CD8-positive, alpha-beta memory T cell (primary cell): ENCODE measurements at regions not wholly inside any gene's neighbourhood (a gene's known extent, or its start where the extent isn't known, plus 50 kb on each side); places are given as distances from the start of the nearest gene placed in this dataset.
A peak's percentile ranks its signal among the peaks of the same experiment; 100 is the strongest.

Experiments used
- CTCF ChIA-PET: fragments of 350-600 bp; sonication (Branson Sonifier 250); formaldehyde crosslinking; loops from one replicate; lab custom pipeline; 2021; ENCODE audit warnings: antibody characterized with exemption; lab: Charles Lee
- POLR2A ChIA-PET: fragments of 350-600 bp; sonication (Branson Sonifier 250); formaldehyde crosslinking; loops from one replicate; lab custom pipeline; 2021; ENCODE audit warnings: antibody characterized with exemption; lab: Charles Lee
- DNase-seq, 5 donors: peaks; one replicate each; pipeline versions ENCODE4 v3.0.0 to v3.0.0-alpha.2; 2020 to 2022; ENCODE audit warnings: mixed read lengths in 1 of 5
- H3K27ac ChIP-seq: one replicate; pipeline ENCODE4 v1.7.0; 2013; ENCODE audit warnings: low read depth, mild to moderate bottlenecking, low read length, moderate library complexity
- H3K27me3 ChIP-seq: 2 replicates; pipeline ENCODE4 v1.7.0; 2013; ENCODE audit warnings: low read length, mild to moderate bottlenecking; ENCODE audit not compliant: insufficient read depth, poor library complexity, severe bottlenecking
- H3K36me3 ChIP-seq: 2 replicates; pipeline ENCODE4 v1.7.0; 2013; ENCODE audit warnings: mild to moderate bottlenecking, low read length, moderate library complexity; ENCODE audit not compliant: insufficient read depth
- H3K4me1 ChIP-seq: 2 replicates; pipeline ENCODE4 v1.7.0; 2013; ENCODE audit warnings: mild to moderate bottlenecking, low read length, moderate library complexity; ENCODE audit not compliant: insufficient read depth
- H3K4me3 ChIP-seq: 2 replicates; pipeline ENCODE4 v1.7.0; 2013; ENCODE audit warnings: mild to moderate bottlenecking, low read length
- H3K9me3 ChIP-seq: 2 replicates; pipeline ENCODE4 v1.7.0; 2013; ENCODE audit warnings: mild to moderate bottlenecking, low read length
- H3K27ac Mint-ChIP-seq, 8 donors: one replicate each; pipeline ENCODE4 v1.8.0; 2020 to 2021; ENCODE audit warnings: mixed read lengths in 8 of 8, mild to moderate bottlenecking in 6 of 8, inconsistent platforms in 3 of 8, moderate library complexity in 3 of 8
- H3K27me3 Mint-ChIP-seq, 2 donors: one replicate each; pipeline ENCODE4 v1.8.0; 2020 to 2021; ENCODE audit warnings: mixed read lengths in 2 of 2, mild to moderate bottlenecking in 1 of 2, moderate library complexity in 1 of 2
- H3K36me3 Mint-ChIP-seq, 3 donors: one replicate each; pipeline ENCODE4 v1.8.0; 2020 to 2021; ENCODE audit warnings: mixed read lengths in 3 of 3, inconsistent platforms in 1 of 3, mild to moderate bottlenecking in 1 of 3
- H3K4me1 Mint-ChIP-seq, 3 donors: one replicate each; pipeline ENCODE4 v1.8.0; 2020 to 2021; ENCODE audit warnings: mixed read lengths in 3 of 3, inconsistent platforms in 1 of 3, mild to moderate bottlenecking in 1 of 3
- H3K4me3 Mint-ChIP-seq, 7 donors: one replicate each; pipeline ENCODE4 v1.8.0; 2020 to 2021; ENCODE audit warnings: mixed read lengths in 7 of 7, mild to moderate bottlenecking in 6 of 7, moderate library complexity in 4 of 7, inconsistent platforms in 2 of 7
- H3K9me3 Mint-ChIP-seq, 5 donors: one replicate each; pipeline ENCODE4 v1.8.0; 2020 to 2022; ENCODE audit warnings: mixed read lengths in 5 of 5, mild to moderate bottlenecking in 3 of 5, moderate library complexity in 2 of 5, inconsistent platforms in 1 of 5

GRCh38 chr21:43340491-43341377, 86.2 kb downstream of the SIK1 start:
- Mint-ChIP-seq H3K4me3 (no peak overlapping the region), H3K36me3 (no peaks in the 10 kb centered on the region), H3K27ac (no peak overlapping the region), H3K27me3 (peaks cover 2 to 4% of the 10 kb centered on the region in 2 donors), H3K9me3 (peaks cover 0 to 6% (median 0%) of the 10 kb centered on the region in 5 donors), H3K4me1 (peaks cover 0 to 4% (median 4%) of the 10 kb centered on the region in 3 donors)
- H3K9me3 ChIP-seq = no peaks in the 10 kb centered on the region
- POLR2A ChIA-PET = no interaction called here
- H3K27ac ChIP-seq = no peak overlapping the region
- H3K27me3 ChIP-seq = no peaks in the 10 kb centered on the region
- no peak for DNase-seq
- H3K4me1 ChIP-seq = no peaks in the 10 kb centered on the region
- no peak overlapping the region for H3K4me3 ChIP-seq
- H3K36me3 ChIP-seq = no peaks in the 10 kb centered on the region
- CTCF ChIA-PET = no interaction called here

DNA sequence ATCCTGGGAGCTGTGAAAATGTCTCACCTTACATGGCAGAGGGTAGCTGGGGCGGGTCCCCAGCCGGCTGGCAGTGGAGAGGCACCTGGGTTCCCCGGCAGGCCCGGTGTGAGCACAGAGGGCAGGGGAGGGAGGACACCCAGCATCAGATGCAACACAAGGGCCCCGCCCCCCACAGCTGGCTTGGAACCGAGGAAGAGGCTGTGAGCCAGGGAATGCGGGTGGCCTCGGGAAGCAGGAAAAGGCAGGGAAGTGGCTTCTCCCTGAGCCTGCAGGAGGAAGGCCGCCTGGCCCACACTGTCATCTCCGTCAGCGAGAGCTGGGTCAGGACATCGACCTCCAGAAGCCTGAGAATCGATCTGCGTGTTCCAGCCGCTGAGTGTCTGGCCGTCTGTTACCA, 87.3 kb downstream of the SIK1 start:
- Mint-ChIP-seq H3K27ac (peak overlapping the region in 1 of 8 donors; percentile 78), H3K9me3 (peaks cover 0 to 6% (median 0%) of the 10 kb centered on the region in 5 donors), H3K4me3 (no peak overlapping the region), H3K36me3 (no peaks in the 10 kb centered on the region), H3K4me1 (peaks cover 0 to 4% (median 4%) of the 10 kb centered on the region in 3 donors), H3K27me3 (peaks cover 2 to 4% of the 10 kb centered on the region in 2 donors)
- POLR2A ChIA-PET = no interaction called here
- H3K27ac ChIP-seq = no peak overlapping the region
- no peak for DNase-seq
- no peak overlapping the region for H3K4me3 ChIP-seq
- H3K27me3 ChIP-seq = no peaks in the 10 kb centered on the region
- CTCF ChIA-PET = no interaction called here
- no peaks in the 10 kb centered on the region for H3K9me3 ChIP-seq
- no peaks in the 10 kb centered on the region for H3K36me3 ChIP-seq
- H3K4me1 ChIP-seq = no peaks in the 10 kb centered on the region

- CTCF ChIA-PET = no interaction called here
- Histone ChIP-seq H3K9me3 (no peaks in the 10 kb centered on the region), H3K27me3 (no peaks in the 10 kb centered on the region), H3K4me3 (no peak overlapping the region), H3K36me3 (no peaks in the 10 kb centered on the region), H3K4me1 (no peaks in the 10 kb centered on the region), H3K27ac (no peak overlapping the region)
- no peaks in the 10 kb centered on the region for H3K36me3 Mint-ChIP-seq
- no peak overlapping the region for H3K4me3 Mint-ChIP-seq
- peaks cover 2 to 4% of the 10 kb centered on the region in 2 donors for H3K27me3 Mint-ChIP-seq
- peak overlapping the region in 3 of 8 donors; percentile 62 to 84 (median 78) for H3K27ac Mint-ChIP-seq
- POLR2A ChIA-PET = no interaction called here
- peaks cover 0 to 4% (median 4%) of the 10 kb centered on the region in 3 donors for H3K4me1 Mint-ChIP-seq
- DNase-seq = no peak
- H3K9me3 Mint-ChIP-seq = peaks cover 0 to 6% (median 0%) of the 10 kb centered on the region in 5 donors
Observed at GRCh38 chr21:43338951-43339350, 88.0 kb downstream of the SIK1 start.

DNA sequence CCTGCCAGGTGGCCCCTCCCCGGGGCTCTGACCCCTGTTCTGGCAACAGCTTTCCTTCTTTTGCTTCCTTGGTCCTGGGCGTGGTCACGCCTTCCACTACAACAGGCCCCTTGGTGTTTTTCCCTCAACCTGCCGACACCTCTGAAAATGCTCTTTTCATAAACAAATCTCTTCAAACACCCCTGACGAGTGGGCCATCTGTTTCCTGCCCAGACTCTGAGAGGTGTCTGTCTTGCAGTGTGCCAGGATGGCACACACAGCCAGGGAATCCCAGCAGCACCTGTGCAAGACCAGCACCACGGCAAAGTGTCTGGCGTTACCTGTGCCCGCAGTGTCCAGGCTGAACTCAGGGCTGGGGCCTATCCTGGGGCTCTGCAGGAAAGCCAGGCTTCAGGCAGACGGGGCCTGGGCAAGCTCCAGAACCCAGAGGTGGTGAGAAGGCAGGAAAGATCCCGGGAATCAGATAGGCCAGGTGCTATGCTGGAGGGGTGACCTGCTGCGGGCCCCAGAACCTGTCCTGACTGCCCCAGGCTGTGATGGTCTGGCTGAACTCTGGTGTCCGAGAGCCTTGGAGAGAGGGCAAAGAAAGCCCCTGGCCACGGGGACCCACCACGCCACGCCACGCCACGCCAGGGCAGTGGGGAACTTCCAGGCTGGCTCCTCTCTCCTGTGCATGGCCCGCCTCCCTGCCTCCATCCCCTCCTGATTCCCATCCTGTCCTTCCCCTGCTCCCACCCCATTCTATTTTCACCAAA, 88.9 kb downstream of the SIK1 start:
- Mint-ChIP-seq H3K9me3 (peaks cover 0 to 6% (median 0%) of the 10 kb centered on the region in 5 donors), H3K27me3 (peaks cover 2 to 4% of the 10 kb centered on the region in 2 donors), H3K36me3 (no peaks in the 10 kb centered on the region), H3K4me1 (peaks cover 0 to 4% (median 4%) of the 10 kb centered on the region in 3 donors), H3K4me3 (peak overlapping the region in 1 of 7 donors; percentile 46), H3K27ac (peak overlapping the region in 3 of 8 donors; percentile 74 to 82 (median 79))
- no peaks in the 10 kb centered on the region for H3K9me3 ChIP-seq
- no peaks in the 10 kb centered on the region for H3K4me1 ChIP-seq
- H3K36me3 ChIP-seq = no peaks in the 10 kb centered on the region
- ChIA-PET CTCF (no interaction called here), POLR2A (no interaction called here)
- no peak overlapping the region for H3K27ac ChIP-seq
- no peaks in the 10 kb centered on the region for H3K27me3 ChIP-seq
- no peak for DNase-seq
- H3K4me3 ChIP-seq = no peak overlapping the region

GRCh38 chr21:43335119-43335518, 91.8 kb downstream of the SIK1 start:
- no peaks in the 10 kb centered on the region for H3K27me3 ChIP-seq
- CTCF ChIA-PET = no interaction called here
- no peaks in the 10 kb centered on the region for H3K9me3 ChIP-seq
- Mint-ChIP-seq H3K9me3 (peaks cover 0 to 6% (median 0%) of the 10 kb centered on the region in 5 donors), H3K4me1 (peaks cover 0 to 6% (median 4%) of the 10 kb centered on the region in 3 donors), H3K4me3 (no peak overlapping the region), H3K36me3 (no peaks in the 10 kb centered on the region), H3K27me3 (peaks cover 2 to 4% of the 10 kb centered on the region in 2 donors), H3K27ac (peak overlapping the region in 1 of 8 donors; percentile 66)
- H3K4me1 ChIP-seq = no peaks in the 10 kb centered on the region
- no peaks in the 10 kb centered on the region for H3K36me3 ChIP-seq
- H3K4me3 ChIP-seq = no peak overlapping the region
- POLR2A ChIA-PET = no interaction called here
- DNase-seq = no peak
- H3K27ac ChIP-seq = no peak overlapping the region

DNA sequence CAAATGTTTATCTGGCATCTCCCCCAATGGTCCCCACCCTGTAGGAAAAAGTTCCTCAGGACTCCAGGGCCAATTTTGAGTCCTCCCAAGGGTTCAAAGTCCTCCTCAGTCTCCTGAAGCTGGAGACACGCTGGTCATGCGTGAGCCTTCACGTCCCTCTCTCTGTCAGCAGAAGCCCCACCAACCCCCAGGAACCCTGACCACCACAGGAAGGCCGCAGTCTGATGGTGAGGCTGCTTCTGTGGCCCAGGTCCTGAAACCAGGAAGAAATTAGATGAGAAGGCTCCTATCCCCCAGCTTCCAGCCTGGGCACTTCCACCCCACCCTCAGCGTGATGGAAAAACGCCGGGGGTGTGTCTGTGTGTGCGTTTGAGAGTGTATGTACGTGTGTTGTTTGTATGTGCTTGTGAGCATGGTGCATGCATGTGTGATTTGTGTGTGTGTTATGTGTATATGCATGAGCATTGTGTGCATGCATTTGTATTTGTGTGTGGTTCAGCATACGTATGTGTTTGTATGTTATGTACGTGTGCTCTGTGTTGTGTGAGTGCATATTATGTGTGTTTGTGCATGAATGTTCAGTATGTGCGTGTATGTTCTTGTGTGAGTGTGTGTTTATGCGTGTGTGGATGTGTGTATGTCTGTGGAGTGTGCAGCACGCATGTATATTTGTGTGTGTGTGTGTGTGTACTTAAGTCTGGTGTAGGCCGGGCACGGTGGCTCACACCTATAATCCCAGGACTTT, 92.5 kb downstream of the SIK1 start:
- Mint-ChIP-seq H3K27me3 (peaks cover 1 to 4% of the 10 kb centered on the region in 2 donors), H3K27ac (peak overlapping the region in 5 of 8 donors; percentile 30 to 82 (median 36)), H3K4me1 (peaks cover 0 to 6% (median 4%) of the 10 kb centered on the region in 3 donors), H3K9me3 (peaks cover 0 to 6% (median 0%) of the 10 kb centered on the region in 5 donors), H3K36me3 (no peaks in the 10 kb centered on the region), H3K4me3 (no peak overlapping the region)
- ChIA-PET POLR2A (no interaction called here), CTCF (no interaction called here)
- no peaks in the 10 kb centered on the region for H3K36me3 ChIP-seq
- no peaks in the 10 kb centered on the region for H3K4me1 ChIP-seq
- no peaks in the 10 kb centered on the region for H3K9me3 ChIP-seq
- H3K4me3 ChIP-seq = no peak overlapping the region
- no peaks in the 10 kb centered on the region for H3K27me3 ChIP-seq
- H3K27ac ChIP-seq = no peak overlapping the region
- no peak for DNase-seq

GRCh38 chr21:43333298-43334062, 93.5 kb downstream of the SIK1 start:
- peaks cover 0 to 2% of the 10 kb centered on the region in 2 donors for H3K27me3 Mint-ChIP-seq
- peaks cover 0 to 6% (median 0%) of the 10 kb centered on the region in 5 donors for H3K9me3 Mint-ChIP-seq
- Histone ChIP-seq H3K36me3 (no peaks in the 10 kb centered on the region), H3K4me3 (no peak overlapping the region), H3K27me3 (peaks cover 3% of the 10 kb centered on the region), H3K9me3 (no peaks in the 10 kb centered on the region), H3K4me1 (no peaks in the 10 kb centered on the region), H3K27ac (no peak overlapping the region)
- no peak overlapping the region for H3K27ac Mint-ChIP-seq
- ChIA-PET CTCF (no interaction called here), POLR2A (no interaction called here)
- H3K4me3 Mint-ChIP-seq = no peak overlapping the region
- peaks cover 0 to 4% (median 4%) of the 10 kb centered on the region in 3 donors for H3K4me1 Mint-ChIP-seq
- DNase-seq = no peak
- no peaks in the 10 kb centered on the region for H3K36me3 Mint-ChIP-seq
